HG02623 (cell line): ENCODE measurements at regions not wholly inside any gene's neighbourhood (a gene's known extent, or its start where the extent isn't known, plus 50 kb on each side); places are given as distances from the start of the nearest gene placed in this dataset.
"Not testable (repeated sequence)": the region's sequence is repeated elsewhere in the genome, so short reads cannot be mapped to it uniquely, and the experiment has no call there.

ENCODE experiments used
- ATAC-seq: cut with Tn5 transposase; IDR thresholded peaks from one replicate; pipeline ENCODE4 v1.9.1; 2021; ENCODE audit warnings: moderate library complexity; ENCODE audit not compliant: unreplicated experiment

GRCh38 chr21:35548904-35549615 is 500.0 kb upstream of the RUNX1 start:
- no peak for ATAC-seq

DNA sequence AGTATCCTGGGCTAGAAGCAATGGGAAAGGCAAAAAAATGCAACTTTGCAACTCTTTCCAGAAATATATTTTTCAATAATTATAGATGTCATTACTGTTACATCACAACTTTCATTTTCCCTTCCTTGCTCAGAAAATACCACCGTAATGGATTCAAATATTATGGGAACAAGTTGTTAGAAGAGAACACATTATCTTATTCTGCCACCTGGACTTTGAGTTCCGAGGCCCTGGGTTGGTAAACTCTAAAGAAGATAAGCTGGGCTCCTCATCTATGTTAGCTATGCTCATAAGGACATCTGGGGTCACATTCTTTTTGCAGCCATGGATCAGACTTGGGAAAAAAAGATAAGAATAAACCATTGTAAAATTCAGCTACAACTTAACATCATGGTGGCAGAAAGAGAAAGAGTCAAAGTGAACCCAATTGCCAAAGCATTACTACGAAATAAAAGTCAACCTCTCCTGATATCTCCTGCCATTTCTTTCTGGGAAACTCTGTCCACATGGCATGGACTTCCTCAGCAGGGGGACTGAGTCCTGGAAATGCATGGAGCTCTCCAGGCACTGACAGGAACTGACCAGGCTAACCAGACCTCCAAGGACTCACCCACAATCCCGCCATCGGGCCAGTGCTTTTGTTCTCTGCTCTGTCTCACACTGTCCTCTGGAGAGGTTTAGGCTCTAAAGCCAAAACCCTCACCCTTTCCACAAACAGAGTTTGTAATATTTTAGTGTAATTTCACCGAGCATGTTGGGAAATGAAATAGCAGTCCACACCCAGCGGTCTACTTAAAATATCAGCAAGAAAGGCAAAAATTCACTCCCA is 499.1 kb upstream of the RUNX1 start:
- no peak for ATAC-seq

- no peak for ATAC-seq
Observed at GRCh38 chr21:35543746-35544145, 494.6 kb upstream of the RUNX1 start.

DNA sequence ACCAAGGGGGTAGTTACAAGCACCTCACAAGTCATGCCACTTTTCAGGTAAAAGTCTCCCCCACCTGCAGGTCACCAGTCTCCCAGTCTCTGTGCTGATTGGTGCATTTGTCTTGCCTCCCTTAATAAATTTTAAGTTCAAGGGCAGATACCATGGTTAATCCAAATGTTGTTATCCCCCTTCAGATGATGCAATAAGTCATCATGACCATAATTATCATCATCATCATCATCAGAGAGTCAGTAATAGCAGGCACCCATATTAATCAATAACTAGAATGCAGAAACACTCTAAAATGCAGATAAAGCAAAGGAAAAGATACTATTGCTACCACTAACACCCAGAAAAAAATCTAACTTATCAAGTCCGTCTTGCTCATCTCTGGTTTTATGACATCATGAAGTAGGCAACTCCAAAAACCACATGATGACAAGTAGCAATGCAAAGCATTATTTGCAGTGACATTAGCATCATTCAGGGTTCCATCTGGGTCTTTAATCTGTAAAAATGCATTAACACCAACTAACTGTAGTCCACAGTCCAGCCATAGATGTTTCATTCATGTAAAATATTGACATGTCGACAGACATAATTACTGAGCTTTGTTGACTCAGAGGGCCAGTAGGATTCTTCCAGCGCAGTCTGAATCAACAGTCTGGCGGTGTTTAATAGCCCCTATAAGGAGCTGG is 492.0 kb upstream of the RUNX1 start:
- no peak for ATAC-seq

GRCh38 chr21:35538386-35538785 is 489.3 kb upstream of the RUNX1 start:
- no peak for ATAC-seq

GRCh38 chr21:35537604-35538003 is 488.5 kb upstream of the RUNX1 start:
- no peak for ATAC-seq

- no peak for ATAC-seq
Observed at GRCh38 chr21:35533893-35534292, 484.8 kb upstream of the RUNX1 start.

- ATAC-seq: no peak
Observed at GRCh38 chr21:35530766-35531165, 481.7 kb upstream of the RUNX1 start.

DNA sequence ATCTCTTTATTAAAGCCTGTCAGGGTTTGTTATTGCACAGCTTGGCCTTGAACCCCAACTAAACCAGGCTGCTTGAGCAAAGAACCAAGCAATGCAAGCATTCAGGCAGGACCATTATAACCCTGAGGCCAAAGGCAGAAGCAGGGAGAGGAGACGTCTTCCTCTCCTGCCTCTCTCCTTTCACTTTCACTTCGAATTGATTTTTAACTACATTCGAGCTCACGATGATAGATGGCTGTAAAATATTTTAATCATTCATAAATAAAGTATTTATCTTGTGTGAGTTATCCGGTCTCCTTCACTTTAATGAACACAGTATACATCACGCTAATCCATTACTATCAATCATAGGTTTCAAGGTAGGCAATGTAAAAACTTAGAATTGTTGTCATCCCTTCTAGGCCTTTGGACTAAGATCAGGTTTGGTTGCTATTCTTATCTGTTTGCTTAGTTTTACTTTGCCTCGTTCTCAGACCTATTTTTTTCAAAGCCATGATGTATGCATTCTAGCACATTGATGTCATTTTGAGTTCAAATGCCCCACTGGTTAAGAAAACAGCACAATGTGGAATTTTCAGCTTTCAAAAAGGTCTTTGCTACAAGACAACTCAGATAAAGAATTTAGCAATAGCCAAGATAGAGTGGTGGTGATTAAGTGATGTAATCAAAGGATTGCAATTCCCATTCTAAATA is 480.2 kb upstream of the RUNX1 start:
- ATAC-seq: no peak

- no peak for ATAC-seq
Observed at GRCh38 chr21:35528116-35529042, 479.3 kb upstream of the RUNX1 start.

DNA sequence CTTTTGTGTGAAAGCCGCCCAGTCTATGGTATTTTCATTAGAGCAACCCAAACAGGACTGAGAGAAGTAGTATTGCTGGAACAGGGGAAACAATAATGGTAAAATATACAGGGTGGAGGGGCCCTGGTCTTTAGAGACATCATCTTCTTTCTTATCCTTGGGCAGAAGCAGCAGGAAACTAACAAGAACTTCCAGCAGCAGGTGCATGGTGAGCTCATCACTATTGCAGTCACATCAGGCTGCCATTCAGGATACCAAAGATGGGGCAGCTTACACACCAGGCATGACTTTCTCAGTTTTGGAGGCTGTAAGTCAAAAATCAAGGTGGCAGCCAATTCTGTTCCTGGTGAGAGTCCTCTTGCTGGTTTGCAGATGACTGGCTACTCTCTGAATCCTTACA is 478.3 kb upstream of the RUNX1 start:
- ATAC-seq: no peak

DNA sequence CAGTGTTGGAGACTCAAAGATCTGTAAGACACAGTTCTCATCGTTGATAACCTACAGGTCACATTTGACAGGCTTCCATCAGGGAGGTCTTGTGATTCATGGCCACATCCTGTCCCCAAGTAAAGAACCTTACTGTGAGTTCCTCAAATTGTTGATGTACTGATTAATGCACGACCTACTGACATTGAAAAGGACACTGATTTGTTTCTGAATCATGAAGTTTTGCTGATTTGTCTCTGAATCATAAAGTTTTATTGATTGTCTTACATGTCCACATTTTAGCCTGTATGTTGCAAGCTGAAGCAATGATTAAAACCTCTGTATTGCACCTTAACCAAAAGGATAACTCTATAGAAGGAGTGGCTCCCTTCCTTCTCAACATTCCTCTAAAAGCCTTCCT is 476.3 kb upstream of the RUNX1 start:
- no peak for ATAC-seq

GRCh38 chr21:35521852-35522505 is 472.9 kb upstream of the RUNX1 start:
- no peak for ATAC-seq

- no peak for ATAC-seq
Observed at GRCh38 chr21:35521293-35521692, 472.2 kb upstream of the RUNX1 start.

DNA sequence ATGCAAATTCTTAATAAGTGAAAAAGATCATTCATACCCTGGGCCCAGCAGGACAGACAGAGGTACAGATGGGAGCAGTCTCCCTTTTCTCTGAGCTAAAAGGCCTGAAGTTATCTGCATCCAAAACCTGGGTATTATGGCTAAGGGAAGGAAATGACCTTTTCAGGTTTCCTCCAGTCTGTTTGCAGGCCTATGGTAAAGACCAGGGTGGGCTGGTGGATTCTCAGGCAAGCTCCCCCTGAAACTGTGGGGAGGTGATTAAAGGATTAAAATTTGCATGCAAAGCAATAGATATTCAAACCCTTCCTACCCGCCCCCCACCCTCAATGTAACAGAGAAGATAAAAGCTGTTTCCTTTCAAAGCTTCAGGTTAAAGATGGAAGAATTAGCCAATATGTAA is 471.8 kb upstream of the RUNX1 start:
- ATAC-seq: no peak

- no peak for ATAC-seq
Observed at GRCh38 chr21:35520302-35520701, 471.2 kb upstream of the RUNX1 start.

- ATAC-seq: no peak
Observed at GRCh38 chr21:35517865-35518264, 468.8 kb upstream of the RUNX1 start.

GRCh38 chr21:35516292-35516691 is 467.2 kb upstream of the RUNX1 start:
- not testable (repeated sequence) for ATAC-seq

- no peak for ATAC-seq
Observed at GRCh38 chr21:35512346-35512745, 463.2 kb upstream of the RUNX1 start.
